Kidney (tissue), 13 donors: ENCODE measurements at regions not wholly inside any gene's neighbourhood (a gene's known extent, or its start where the extent isn't known, plus 50 kb on each side); places are given as distances from the start of the nearest gene placed in this dataset.

Experiments
- DNase-seq, 5 donors: peaks; one replicate each; pipeline ENCODE4 v3.0.0-alpha.2; 2013 to 2020
- FAIRE-seq: peaks from 2 replicates; lab custom pipeline; 2012; peaks lifted over from hg19 to GRCh38; lab: Jason Lieb, UNC
- H3K27ac ChIP-seq, 2 donors: one replicate each; pipeline ENCODE4 v1.7.0; 2013; ENCODE audit warnings: low read depth in 2 of 2, low read length in 2 of 2, inconsistent platforms in 1 of 2
- H3K27me3 ChIP-seq: one replicate; pipeline ENCODE4 v1.7.1; 2013; ENCODE audit warnings: low read length, inconsistent platforms; ENCODE audit not compliant: control insufficient read depth, insufficient read depth
- H3K36me3 ChIP-seq, 3 donors: one replicate each; pipeline versions ENCODE4 v1.7.0 to v1.7.1; 2013; ENCODE audit warnings: low read length in 3 of 3, control low read depth in 1 of 3, inconsistent platforms in 1 of 3; ENCODE audit not compliant: insufficient read depth in 3 of 3, control insufficient read depth in 2 of 3
- H3K4me1 ChIP-seq, 3 donors: one replicate each; pipeline versions ENCODE4 v1.7.0 to v1.7.1; 2013; ENCODE audit warnings: low read length in 3 of 3, inconsistent platforms in 1 of 3, low read depth in 1 of 3; ENCODE audit not compliant: control insufficient read depth in 2 of 3, insufficient read depth in 2 of 3
- H3K4me3 ChIP-seq, 3 donors: one replicate each; pipeline versions ENCODE4 v1.7.0 to v1.8.1; 2013; ENCODE audit warnings: low read length in 3 of 3, control low read depth in 1 of 3, inconsistent platforms in 1 of 3
- H3K9ac ChIP-seq, 3 donors: one replicate each; pipeline versions ENCODE4 v1.7.0 to v1.7.1; 2013; ENCODE audit warnings: low read length in 3 of 3, control low read depth in 1 of 3, inconsistent platforms in 1 of 3
- H3K9me3 ChIP-seq, 3 donors: one replicate each; pipeline versions ENCODE4 v1.7.0 to v1.7.1; 2013; ENCODE audit warnings: low read length in 3 of 3, control low read depth in 1 of 3, inconsistent platforms in 1 of 3; ENCODE audit not compliant: control insufficient read depth in 2 of 3, insufficient read depth in 1 of 3
- intact Hi-C: fragments of 100-400 bp; cut with DNase I; formaldehyde crosslinking; loops from one replicate; pipeline ENCODE4 v1.11.1; 2022
- TF ChIP-seq, protein P1 (sequence below): IDR thresholded peaks from 3 replicates; pipeline ENCODE4 v1.5.1; 2012; ENCODE audit warnings: mild to moderate bottlenecking, moderate library complexity, borderline replicate concordance; ENCODE audit not compliant: insufficient read depth; ENCODE audit errors: extremely low read depth
- donor health status: control.
- donor health status: control.
- donor health status: control.
- donor health status: control.
- donor health status: control.
- donor health status: DM: yes; HTN: yes; CAD: no.
- donor health status: Normal renal cell carcinoma (clear cell type).

GRCh38 chr5:125559296-125559695, 812.9 kb upstream of the ZNF608 start:
- DNase-seq = peak in 1 of 5 donors; percentile 56
- TF ChIP-seq, protein P1, sequence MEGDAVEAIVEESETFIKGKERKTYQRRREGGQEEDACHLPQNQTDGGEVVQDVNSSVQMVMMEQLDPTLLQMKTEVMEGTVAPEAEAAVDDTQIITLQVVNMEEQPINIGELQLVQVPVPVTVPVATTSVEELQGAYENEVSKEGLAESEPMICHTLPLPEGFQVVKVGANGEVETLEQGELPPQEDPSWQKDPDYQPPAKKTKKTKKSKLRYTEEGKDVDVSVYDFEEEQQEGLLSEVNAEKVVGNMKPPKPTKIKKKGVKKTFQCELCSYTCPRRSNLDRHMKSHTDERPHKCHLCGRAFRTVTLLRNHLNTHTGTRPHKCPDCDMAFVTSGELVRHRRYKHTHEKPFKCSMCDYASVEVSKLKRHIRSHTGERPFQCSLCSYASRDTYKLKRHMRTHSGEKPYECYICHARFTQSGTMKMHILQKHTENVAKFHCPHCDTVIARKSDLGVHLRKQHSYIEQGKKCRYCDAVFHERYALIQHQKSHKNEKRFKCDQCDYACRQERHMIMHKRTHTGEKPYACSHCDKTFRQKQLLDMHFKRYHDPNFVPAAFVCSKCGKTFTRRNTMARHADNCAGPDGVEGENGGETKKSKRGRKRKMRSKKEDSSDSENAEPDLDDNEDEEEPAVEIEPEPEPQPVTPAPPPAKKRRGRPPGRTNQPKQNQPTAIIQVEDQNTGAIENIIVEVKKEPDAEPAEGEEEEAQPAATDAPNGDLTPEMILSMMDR = no peak

GRCh38 chr5:125560476-125561225, 814.2 kb upstream of the ZNF608 start:
- H3K4me1 ChIP-seq = no peaks in the 10 kb centered on the region
- no peak overlapping the region for H3K4me3 ChIP-seq
- intact Hi-C loops = no loop called here
- FAIRE-seq (no peak), DNase-seq (no peak)
- H3K27ac ChIP-seq = no peak overlapping the region
- TF ChIP-seq, protein P1 = no peak
- no peaks in the 10 kb centered on the region for H3K9me3 ChIP-seq
- no peaks in the 10 kb centered on the region for H3K27me3 ChIP-seq
- no peak overlapping the region for H3K9ac ChIP-seq
- H3K36me3 ChIP-seq = no peaks in the 10 kb centered on the region

More at GRCh38 chr5:125559296-125559695, 812.9 kb upstream of the ZNF608 start:
- Histone ChIP-seq H3K4me1 (no peaks in the 10 kb centered on the region), H3K27ac (no peak overlapping the region), H3K4me3 (no peak overlapping the region), H3K36me3 (no peaks in the 10 kb centered on the region), H3K27me3 (no peaks in the 10 kb centered on the region), H3K9me3 (no peaks in the 10 kb centered on the region), H3K9ac (no peak overlapping the region)
- no peak for FAIRE-seq
- intact Hi-C loops = no loop called here

DNA sequence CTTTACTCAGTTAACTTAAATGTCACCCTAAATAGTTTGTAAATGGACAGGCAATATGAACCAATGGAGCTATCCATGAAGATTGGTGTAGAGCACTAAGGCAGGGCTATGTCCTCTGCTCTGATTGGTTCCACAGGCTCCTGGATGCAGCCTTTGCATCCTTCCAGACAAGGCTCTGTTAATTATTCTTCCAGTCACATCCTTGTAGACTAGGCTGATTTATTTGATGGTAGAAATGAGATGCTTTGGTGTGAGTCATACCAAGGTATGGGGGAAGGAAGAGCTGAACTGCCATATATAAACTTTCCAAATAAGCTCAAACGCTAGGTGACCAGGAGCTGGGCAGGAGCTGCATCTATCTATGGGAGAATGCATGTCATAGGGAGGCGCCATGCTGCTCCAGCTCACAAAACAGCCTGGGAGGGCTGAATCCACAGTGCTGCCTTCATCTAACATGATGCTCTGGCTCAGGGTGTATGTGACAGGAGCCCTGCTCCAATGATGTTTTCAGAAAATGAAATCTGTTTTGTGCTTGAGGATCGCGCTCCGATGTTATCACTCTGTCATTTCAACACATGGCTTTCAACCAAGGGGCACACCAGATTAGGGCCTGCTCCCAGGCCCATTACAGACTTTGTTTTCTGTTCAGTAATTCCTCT, 818.0 kb upstream of the ZNF608 start:
- no peak overlapping the region for H3K9ac ChIP-seq
- DNase-seq (no peak), FAIRE-seq (no peak)
- H3K4me3 ChIP-seq = no peak overlapping the region
- H3K4me1 ChIP-seq = no peaks in the 10 kb centered on the region
- H3K36me3 ChIP-seq = no peaks in the 10 kb centered on the region
- intact Hi-C loops = no loop called here
- TF ChIP-seq, protein P1 = no peak
- no peaks in the 10 kb centered on the region for H3K9me3 ChIP-seq
- no peaks in the 10 kb centered on the region for H3K27me3 ChIP-seq
- H3K27ac ChIP-seq = no peak overlapping the region
